GM19438 (cell line): ENCODE measurements at regions not wholly inside any gene's neighbourhood (a gene's known extent, or its start where the extent isn't known, plus 50 kb on each side); places are given as distances from the start of the nearest gene placed in this dataset.

ENCODE experiments used
- ATAC-seq: cut with Tn5 transposase; IDR thresholded peaks from one replicate; pipeline ENCODE4 v1.9.1; 2021; ENCODE audit warnings: low read depth; ENCODE audit not compliant: unreplicated experiment

DNA sequence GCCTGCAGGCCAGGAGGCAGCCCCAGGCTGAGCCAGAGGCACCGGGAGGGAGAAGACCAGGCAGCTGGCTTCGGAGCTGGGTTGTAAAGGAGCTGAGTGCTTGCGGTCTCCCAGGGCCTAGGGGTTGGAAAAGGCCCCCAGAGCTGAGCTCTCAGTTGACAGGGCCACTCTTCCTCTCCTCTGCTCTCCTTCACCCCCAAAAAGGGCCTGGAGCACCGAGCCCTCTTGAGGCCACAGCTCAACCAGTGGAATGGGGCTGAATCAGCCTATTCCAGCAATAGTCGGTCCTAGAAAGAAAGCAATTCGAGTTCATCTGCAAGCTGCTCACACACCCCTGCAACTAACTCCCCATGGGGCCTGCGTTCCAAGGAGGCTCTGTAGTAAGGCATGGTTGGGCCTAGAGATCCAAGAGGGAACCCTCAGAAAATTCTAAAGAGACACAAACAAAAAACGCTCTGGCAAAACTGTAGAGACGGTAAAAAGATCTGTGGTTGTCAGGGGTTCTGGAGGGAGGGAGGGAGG is 205.0 kb downstream of the BUD13 start:
- no peak for ATAC-seq

DNA sequence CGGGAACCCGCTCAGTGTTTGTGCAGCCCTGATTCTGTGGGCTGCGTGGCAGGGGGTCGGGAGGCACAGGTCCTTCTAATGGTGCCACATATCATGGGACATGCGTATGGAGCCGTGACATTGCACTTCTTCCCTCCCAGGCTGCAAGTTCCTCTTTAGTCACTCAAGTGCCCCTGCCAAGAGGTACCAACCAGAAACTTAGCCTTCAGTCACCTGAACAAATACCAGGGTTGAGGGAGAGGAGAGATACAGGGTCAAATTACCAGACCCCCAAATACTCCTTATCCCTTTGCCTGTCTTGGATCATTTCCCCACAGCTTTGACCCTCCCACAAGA is 209.1 kb downstream of the BUD13 start:
- ATAC-seq = no peak

DNA sequence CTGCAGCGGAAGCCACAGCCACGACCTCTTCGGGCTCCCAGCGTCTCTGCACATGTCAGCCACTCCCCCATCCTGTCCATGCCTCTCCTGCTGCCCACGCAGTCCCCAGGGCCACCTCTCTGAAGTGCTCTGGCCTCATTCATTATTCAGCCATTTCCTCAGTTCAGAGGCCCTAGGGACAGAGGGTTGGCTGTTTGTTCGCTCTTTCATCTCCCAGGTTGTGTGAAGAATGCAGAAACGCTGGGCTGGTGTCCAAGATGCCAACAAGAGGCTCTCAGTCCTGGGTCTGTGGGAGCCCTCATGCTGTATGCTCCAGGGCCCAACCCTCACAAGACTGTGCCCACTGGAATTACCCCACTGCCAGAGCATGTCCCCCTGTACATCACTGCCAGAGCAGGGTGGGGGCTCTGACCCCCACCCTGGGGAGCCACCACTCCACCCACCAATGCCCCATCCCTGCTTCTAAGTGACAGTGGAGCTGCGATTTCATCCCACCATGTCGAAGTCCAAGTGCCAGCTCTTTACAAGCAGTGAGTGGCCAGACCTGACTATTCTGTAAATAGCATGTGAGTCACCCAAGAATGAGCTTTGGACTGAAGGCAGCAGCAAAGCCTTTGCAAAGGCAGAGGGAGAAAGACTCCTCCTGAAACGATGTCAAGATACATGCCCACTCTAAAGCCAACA is 209.6 kb downstream of the BUD13 start:
- ATAC-seq = no peak

DNA sequence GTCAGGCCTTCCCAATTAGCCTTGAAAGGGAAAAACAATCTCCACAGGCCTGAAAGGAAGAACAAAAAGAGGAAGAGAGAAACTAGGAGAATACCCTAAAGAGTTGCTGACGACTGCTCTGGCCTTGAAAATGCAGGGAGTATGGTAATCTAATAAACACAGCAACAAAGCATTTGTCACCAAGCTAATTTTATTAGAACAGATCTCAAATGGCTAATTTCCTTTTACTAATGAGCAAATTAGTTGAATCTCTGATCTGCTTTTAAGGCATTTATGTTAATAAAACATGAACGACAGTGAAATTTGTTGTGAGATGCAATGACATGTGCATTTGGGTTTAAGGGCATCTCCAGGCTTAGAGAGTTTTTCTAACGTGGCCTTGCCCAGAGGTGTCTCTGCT is 212.2 kb downstream of the BUD13 start:
- ATAC-seq = no peak

DNA sequence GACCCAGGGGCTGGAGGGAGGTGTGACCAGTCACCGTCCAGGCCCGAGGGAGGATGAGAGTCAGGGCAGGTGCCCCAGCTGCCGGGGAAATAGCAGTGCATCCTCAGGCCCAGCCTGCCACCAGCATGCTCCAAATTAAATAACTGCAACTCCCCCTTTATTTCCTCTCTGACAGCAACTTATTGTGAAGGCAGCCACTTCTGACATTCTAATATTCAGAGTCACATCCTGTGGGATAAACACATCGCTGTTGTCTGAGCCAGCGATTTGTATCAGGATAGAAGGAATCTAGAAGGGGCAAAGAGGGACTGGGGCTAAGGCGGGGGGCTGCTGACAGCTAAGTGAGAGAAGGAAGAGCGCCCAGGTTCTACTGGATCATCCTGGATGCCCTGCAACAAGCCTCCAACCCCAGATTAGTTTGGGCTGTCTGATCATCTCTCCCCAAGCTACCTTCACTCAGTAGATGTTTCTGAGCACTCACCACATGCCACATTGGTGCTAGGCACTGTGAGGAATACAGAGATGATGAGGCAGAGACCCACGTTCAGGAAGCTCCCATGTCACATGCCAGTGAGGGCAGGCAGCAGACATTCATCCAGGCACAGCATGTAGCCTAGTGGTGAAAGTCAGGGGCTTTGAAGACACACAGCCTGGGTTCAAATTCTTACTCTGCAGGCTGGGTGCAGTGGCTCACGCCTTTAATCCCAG is 214.1 kb downstream of the BUD13 start:
- ATAC-seq = no peak

DNA sequence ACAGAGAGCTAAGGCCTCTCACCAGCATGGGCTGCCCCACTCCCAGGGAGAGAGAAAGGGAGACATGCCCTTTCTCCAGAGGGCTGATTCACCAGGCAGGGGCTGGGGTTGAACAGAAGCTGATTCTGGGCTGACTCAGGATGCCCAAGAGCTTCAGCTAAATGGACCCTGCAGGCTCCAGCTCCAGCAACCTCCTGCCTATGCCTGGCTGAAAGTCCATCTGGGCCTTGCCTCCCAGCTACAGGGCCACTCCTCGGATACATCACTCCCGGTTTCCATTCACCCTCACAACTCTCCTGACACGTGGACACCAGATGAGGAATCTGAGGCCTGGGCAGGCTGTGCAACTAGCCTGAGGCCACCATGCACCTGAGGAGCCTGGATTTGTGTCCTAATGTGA is 215.5 kb downstream of the BUD13 start:
- no peak for ATAC-seq

DNA sequence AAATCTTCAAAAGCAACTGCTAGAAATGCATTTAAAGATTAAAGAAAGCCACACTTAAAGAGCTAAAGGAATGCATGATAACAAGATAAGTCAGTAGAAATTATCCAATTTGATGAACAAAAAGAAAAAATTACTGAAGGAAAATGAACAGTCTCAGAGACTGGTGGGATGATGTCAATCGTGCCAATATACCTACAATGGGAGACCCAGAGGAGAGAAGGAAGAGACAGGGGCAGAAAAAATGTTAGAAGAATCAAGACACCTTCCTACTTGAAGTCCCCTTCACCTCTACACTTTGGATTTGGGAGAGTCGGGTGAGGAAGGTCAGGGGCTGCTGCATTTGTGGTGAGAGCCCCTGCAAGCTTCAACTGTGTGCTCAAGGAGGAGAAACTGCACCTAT is 216.3 kb downstream of the BUD13 start:
- ATAC-seq = no peak

DNA sequence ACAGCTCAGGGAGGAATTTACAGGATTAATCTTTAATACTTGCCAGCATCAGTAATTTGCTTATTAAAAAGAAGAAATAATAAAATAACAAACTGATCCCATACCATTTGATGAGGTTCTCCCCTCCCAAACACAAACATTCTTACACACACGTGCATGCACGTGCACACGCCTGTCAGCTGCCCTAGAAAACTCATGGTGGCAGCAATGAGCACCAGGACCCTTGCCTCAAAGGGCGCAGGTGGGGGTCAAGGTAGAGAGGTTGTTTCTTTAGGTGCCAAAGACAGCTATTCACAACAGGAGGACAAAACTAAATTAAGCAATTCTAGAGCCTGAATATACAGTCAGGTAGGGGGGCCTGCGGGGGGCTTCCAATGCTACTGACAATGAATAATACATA is 219.3 kb downstream of the BUD13 start:
- no peak for ATAC-seq

DNA sequence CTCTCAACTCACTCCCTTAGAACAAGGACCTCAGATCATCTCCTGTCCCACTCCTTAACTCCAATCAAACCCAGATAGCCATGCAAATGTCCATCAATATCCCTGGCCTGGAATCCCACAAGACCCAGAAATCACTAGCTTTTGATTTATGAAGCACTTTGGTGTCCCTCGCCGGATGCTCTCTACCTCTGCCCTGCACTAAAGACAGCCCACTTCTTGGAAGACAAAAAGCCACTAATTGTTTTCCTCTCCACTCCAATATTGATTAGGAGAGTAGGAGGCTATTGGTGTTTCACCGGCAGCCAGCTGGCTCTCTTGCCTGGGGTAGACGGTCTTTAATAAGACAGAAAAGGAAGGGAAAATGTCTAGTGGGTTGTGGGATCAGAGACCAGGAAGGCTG is 221.2 kb downstream of the BUD13 start:
- no peak for ATAC-seq

DNA sequence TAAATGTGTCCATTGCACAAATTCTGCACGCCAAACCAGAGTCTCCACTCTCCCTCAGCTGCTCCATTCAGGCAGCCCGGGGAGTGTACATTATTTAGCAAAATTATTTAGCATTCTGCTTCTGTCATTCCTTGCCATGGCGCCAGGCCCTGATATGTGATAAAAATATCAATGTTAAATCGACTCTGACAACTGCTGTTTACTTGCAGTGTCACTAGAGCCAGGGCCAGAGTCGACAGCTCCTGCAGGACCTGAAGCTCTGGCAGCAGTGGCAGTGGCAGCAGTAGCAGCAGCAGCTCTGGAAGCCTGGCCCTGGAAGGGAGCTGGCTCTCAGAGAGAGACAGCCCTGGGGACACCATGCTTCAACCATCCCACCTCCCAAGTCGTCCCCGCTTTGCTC is 224.5 kb downstream of the BUD13 start:
- ATAC-seq = no peak

DNA sequence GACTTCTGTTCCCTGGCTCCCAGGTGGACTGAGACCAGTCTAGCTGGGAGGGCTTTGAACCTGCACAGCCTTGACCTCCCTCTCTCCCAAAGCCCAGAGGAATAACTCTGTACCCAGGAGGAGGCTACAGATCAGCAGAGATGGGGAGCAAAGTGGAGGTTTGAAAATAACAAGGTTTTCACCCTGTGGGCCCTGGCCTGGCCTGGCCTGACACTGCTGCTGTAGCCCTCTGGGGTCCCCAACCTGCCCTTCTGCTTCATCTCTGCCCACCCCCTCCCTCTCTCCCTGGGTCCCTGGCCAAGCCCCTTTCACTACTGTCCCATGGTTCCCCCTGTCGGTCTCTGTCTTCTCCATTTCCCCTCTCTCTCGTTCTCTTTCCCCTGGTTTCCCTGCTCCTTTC is 225.2 kb downstream of the BUD13 start:
- no peak for ATAC-seq

DNA sequence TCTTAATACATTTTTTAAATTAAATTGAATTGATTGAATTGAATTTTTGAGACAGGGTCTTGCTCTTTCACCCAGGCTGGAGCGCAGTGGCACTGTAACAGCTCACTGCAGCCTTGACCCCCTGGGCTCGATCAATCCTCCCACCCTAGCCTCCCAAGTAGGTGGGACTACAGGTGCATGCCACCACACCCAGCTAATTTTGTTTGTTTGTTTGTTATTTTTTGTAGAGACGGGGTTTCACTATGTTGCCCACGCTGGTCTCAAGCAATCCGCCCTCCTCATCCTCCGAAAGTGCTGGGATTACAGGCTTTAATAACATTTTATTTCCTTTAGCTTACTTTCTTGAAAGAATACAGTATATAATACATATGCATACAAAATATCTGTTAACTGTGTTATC is 226.9 kb downstream of the BUD13 start:
- no peak for ATAC-seq

DNA sequence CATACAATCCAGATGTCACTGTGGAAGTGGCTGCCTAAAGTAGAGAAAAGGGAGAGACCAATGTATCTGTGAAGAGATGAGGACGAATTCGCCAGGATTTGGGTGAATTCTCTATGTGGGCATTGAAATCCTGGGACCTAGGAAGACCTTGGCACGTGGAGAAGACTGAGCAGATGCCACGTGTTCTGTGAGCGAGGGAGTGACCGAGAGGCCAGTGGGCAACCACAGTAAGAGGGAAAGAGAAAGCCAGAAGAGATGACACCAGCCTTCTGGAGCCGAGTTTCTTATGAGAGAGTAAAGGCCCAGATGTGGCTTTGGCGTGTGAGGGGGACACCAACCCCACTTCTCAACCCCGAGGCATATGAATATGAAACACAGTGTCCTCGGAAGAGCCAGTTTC is 228.1 kb downstream of the BUD13 start:
- no peak for ATAC-seq

DNA sequence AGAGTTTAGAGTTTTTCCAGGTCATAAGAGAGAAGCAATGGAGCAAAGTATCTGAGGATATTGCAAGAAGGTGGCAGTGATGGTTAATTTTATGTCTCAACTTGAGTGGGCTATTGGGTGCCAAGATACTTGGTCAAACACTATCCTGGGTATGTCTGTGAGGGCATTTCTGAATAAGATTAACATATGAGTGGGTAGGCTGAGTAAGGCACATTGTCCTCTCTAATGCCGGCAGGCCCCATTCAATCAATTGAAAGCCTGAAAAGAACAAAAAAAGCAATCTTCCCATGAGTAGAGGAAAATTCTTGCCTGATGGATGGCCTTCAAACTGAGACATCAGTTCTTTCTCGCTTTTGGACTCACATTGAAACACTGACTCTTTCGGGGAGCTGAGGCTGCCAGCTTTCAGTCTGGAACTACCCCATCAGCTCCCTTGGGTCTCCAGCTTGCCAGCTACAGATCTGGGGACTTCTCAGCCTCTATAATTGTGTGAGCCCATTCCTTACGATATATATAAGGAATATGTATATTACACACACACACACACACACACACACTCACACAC is 228.8 kb downstream of the BUD13 start:
- no peak for ATAC-seq

DNA sequence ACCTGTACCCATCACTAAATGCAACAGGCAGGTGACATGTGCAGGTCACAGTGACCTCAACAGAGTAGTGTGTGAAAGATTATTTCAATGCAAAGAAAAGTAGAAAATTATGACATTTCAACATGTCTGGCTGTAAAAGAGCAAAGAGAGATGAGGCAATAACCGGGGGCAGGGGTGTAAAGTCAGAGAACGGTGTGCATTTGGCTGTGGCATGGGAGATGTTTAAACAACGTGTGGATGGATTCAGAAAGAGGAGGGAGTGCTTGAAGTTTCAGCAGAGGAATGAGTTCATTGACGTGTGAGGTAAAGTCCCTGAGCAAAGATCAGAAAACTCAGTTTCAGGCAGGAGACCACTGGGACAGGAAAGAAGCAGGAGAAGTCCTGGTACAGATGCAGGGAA is 229.7 kb downstream of the BUD13 start:
- no peak for ATAC-seq

DNA sequence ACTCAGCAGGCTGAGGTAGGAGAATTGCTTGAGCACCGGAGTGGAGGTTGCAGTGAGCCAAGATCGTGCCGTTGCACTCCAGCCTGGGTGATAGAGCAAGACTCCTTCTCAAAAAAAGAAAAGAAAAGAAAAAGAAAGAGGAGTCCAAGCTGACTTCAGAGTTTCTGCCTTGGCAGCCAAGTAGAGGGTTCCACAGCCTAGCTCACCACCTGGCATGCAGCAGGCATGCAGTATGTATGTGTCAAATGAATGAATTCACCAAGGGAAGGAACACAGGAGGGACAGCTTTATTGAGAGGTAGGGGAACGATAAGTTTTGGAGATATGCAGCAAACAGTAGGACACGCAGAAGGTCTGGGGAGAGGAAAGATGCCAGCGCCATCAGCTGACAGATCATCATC is 230.4 kb downstream of the BUD13 start:
- no peak for ATAC-seq

DNA sequence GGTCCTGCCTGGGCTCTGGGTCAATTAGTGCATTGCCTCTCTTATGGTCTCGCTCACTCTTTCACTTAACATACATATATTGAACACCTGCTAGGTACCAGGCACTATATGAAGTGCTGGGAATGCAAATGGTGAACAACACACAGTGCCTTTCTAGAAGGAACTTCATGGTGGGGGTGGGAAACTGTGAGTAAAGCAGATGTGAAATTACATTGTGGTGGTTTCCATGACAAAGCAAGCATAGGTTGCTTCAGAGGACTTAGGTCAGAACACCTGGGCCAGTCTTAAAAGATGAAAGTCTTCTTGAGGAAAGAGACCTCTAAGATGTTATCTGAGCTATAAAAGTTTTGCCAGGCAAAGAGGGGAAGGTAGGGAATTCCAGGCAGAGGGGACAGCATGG is 231.3 kb downstream of the BUD13 start:
- no peak for ATAC-seq

DNA sequence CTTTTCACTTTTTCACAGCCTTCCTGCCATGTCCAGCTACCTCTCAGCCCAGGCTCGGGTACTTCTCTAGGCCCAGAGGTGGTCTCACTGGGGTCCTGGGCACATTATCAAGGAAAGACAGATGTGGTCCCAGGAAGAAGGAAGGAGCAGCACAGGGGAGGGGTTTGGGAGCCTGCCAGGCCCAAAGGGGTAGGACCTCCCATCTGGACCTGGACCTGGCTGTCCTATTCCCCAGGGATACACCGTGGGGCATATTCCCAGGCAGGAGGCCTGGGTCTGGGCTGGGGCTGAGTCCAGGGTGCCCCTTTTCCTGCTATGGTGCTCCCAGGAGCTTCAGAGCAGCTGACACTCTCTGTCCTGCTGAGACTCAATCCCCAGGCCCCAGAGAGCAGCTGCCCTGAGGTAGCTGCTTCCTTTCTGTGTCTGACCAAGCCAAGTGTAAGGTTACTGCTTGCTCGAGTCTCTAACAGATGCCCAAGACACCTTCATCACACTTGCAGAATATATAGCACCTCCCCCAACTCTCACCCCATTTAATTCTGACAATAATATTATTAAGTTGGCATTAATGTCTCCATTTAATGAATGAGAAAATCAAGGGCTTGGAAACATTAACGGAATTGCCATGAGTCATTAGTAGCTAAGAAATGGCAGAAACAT is 232.0 kb downstream of the BUD13 start:
- ATAC-seq = no peak

DNA sequence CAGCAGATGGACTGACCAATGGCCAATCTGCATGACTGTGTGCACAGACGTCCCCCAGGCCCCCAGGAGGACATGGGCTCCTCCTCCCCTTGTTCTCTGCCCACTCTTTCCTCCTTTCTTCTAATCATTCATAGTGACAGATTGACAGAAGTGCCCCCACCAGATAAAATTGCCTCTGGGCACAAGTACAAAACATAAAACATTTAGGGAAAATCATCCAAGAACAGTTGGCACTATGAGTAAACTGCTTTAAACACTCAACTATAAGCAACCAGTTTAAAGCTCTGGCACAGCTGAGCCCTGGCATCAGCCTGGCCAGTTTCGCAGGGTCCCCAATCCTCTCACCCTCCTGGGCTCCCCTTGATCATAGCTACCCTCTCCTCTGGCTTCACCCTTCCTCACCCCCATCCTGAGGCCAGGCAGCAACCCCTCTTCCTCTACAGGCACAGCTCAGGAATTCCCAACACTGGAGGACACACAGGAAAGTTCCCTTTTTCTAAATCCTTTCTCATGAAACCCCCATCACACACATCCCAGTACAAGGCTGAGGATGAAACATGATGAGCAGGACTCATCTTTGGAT is 232.9 kb downstream of the BUD13 start:
- no peak for ATAC-seq

DNA sequence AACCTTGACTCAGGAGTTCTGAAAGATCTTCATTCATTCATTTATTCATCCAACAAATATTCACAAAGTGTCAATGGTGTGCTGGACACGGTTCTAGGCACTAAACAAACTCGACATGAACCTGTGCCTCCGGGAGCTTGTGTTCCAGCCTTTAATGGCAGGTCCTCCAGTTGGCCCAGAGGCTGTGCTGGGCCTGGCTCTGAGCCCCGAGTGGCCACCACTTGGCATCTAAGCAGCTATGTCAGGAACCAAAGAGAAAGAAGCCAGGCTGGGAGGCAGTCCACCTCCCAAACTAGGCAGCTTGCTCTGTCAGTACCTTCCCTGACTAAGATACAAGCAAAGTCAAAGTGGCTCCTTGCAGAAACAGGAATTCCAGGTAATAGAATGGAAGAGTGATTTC is 233.6 kb downstream of the BUD13 start:
- no peak for ATAC-seq

DNA sequence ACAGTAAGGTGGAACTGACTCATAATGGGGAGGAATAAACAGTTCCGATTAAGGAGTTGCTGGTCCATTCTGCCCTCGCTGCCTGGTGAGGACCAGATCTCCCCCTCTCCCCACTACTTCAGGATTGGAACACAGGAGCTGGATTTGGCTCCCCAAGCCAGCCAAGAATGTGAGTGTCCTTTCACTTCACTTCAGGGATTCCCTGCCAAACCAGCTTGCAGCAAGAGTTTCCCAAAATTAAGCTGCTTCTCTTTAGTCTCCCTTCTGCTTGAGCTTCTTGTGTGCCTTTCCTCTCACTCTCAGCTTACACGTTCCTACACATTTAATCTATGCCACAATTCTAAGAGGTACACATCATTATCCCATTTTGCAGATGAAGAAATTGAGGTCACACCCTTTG is 234.1 kb downstream of the BUD13 start:
- ATAC-seq = no peak
